ENCODE measurements at regions not wholly inside any gene's neighbourhood (a gene's known extent, or its start where the extent isn't known, plus 50 kb on each side); places are given as distances from the start of the nearest gene placed in this dataset.

DNA sequence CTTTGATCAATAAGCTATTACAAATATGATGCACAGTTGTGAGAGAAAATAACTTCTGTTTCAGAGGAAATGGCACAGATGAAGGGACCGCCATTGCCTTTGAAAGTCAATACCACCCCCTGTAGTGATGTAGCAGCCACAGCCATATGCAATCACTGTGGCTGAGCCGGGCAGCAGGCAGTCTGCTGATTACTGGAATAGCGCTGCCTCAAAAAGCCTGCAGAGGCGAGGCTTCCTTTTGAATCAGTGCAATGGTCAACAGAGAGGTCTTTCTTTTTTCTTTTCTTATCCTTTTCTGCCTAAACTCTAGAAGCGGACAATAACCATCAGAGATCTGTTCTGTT lies 265.1 kb upstream of the TAS2R1 start:
- no peak for ATAC-seq
- TF ChIP-seq JDP2 (CRISPR knock-in tag; IDR thresholded peaks at IDR 0.05; ENCODE audit: borderline replicate concordance) (no peak), MED8 (CRISPR knock-in tag; IDR thresholded peaks at IDR 0.05; ENCODE audit: insufficient replicate concordance) (no peak), FOXM1 (CRISPR knock-in tag; IDR thresholded peaks at IDR 0.05) (no peak), POGZ (CRISPR knock-in tag; IDR thresholded peaks at IDR 0.05) (no peak), MYC (CRISPR knock-in tag; IDR thresholded peaks at IDR 0.05; ENCODE audit: borderline replicate concordance) (no peak), CENPT (CRISPR knock-in tag; IDR thresholded peaks at IDR 0.05; ENCODE audit: low read depth) (no peak), PLRG1 (conservative IDR thresholded peaks at IDR 0.05) (no peak), GATA4 (IDR thresholded peaks at IDR 0.05; ENCODE audit: borderline replicate concordance, low read depth) (no peak), ZNF780A (CRISPR knock-in tag; IDR thresholded peaks at IDR 0.05) (no peak), SNRNP70 (IDR thresholded peaks at IDR 0.05; ENCODE audit: low read depth, low read length) (no peak)
- TF ChIP-seq, protein P1, sequence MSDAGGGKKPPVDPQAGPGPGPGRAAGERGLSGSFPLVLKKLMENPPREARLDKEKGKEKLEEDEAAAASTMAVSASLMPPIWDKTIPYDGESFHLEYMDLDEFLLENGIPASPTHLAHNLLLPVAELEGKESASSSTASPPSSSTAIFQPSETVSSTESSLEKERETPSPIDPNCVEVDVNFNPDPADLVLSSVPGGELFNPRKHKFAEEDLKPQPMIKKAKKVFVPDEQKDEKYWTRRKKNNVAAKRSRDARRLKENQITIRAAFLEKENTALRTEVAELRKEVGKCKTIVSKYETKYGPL (CRISPR knock-in tag; IDR thresholded peaks at IDR 0.05): no peak
- Histone ChIP-seq H3K9ac (ENCODE audit: insufficient read depth, low read depth, low read length) (no peak overlapping the region), H3K27ac (ENCODE audit: extremely low read length, insufficient read depth, low read length) (no peak overlapping the region), H4K20me1 (ENCODE audit: insufficient read depth, low read length) (no peaks in the 10 kb centered on the region), H3K9me3 (ENCODE audit: low read length) (no peaks in the 10 kb centered on the region), H3K36me3 (replicated peaks in 1 of 2; ENCODE audit: control insufficient read depth in 1 of 2, insufficient read depth in 2 of 2, low read length in 2 of 2) (no peaks in the 10 kb centered on the region), H3K4me1 (ENCODE audit: insufficient read depth, low read length) (no peaks in the 10 kb centered on the region), H3K4me3 (replicated peaks in 1 of 3; ENCODE audit: insufficient read depth in 1 of 3, low read depth in 2 of 3, low read length in 3 of 3) (no peak overlapping the region), H2AFZ (ENCODE audit: low read length) (no peak overlapping the region), H3K27me3 (ENCODE audit: control insufficient read depth in 1 of 2, insufficient read depth in 2 of 2, low read length in 2 of 2) (no peaks in the 10 kb centered on the region; a peak in 1 of 5 replicates), H3K79me2 (ENCODE audit: insufficient read depth, low read length) (no peaks in the 10 kb centered on the region), H3K4me2 (ENCODE audit: low read depth, low read length) (no peak overlapping the region)
- ChIA-PET POLR2A (no interaction called here), CTCF (ENCODE audit: low intra/inter-chr PET ratio, low total read pairs) (no interaction called here)
- no TSS peak for BruUV-seq (replicated peaks)
- no peak for FAIRE-seq
- intact Hi-C loops (cut with micrococcal nuclease; ENCODE audit: unreplicated experiment): no loop called here
- 15% methylated on average over 5 of the region's 5 CpGs for WGBS (ENCODE audit: low lambda C conversion rate)
- in situ Hi-C loops (cut with HindIII; ENCODE audit: extremely low pct_ligation_motif_present, low pct_unique_long_range_greater_than_20kb): no loop called here
- DNase-seq (ENCODE audit: low spot score): no peak
